B cell (primary cell): ENCODE measurements at regions not wholly inside any gene's neighbourhood (a gene's known extent, or its start where the extent isn't known, plus 50 kb on each side); places are given as distances from the start of the nearest gene placed in this dataset.

Experiments
- ATAC-seq: fragments of 200-7000 bp; cut with Tn5 transposase; one replicate; pipeline ENCODE4 v1.10.0; 2021; ENCODE audit warnings: low read depth, mild to moderate bottlenecking, moderate number of reproducible peaks, moderate library complexity
- CTCF ChIA-PET: fragments of 350-600 bp; sonication (Branson Sonifier 250); formaldehyde crosslinking; loops from one replicate; lab custom pipeline; 2021; ENCODE audit warnings: antibody characterized with exemption, inconsistent platforms; lab: Charles Lee
- POLR2A ChIA-PET: fragments of 350-600 bp; sonication (Branson Sonifier 250); formaldehyde crosslinking; loops from one replicate; lab custom pipeline; 2021; ENCODE audit warnings: antibody characterized with exemption; lab: Charles Lee
- DNase-seq: peaks from one replicate; pipeline ENCODE4 v3.0.0; 2013
- H2AFZ ChIP-seq: 2 replicates; pipeline ENCODE4 v1.6.1; 2012; ENCODE audit warnings: mild to moderate bottlenecking, low read depth, low read length; ENCODE audit not compliant: insufficient read depth, poor library complexity, severe bottlenecking
- H3K27ac ChIP-seq, 2 donors: 1 replicate in 1 of 2; 2 replicates in 1 of 2; pipeline ENCODE4 v1.5.1; 2012 to 2013; ENCODE audit warnings: low read length in 2 of 2, mild to moderate bottlenecking in 2 of 2, moderate library complexity in 1 of 2
- H3K27me3 ChIP-seq, 4 experiments: fragments of 200-600 bp in 1 of 4; sonication (generic) in 1 of 4; replicated peaks in 1 of 4; 1 replicate in 2 of 4; 2 replicates in 2 of 4; pipeline versions ENCODE4 v1.6.1 to v1.7.0; 2013 to 2016; ENCODE audit warnings: low read length in 3 of 4, mild to moderate bottlenecking in 2 of 4, mixed read lengths in 1 of 4, moderate library complexity in 1 of 4; ENCODE audit not compliant: insufficient read depth in 4 of 4, control insufficient read depth in 3 of 4; ENCODE audit errors: control extremely low read depth in 1 of 4
- H3K36me3 ChIP-seq, 2 experiments: replicated peaks in 1 of 2; 1 replicate in 1 of 2; 2 replicates in 1 of 2; pipeline versions ENCODE4 v1.6.1 to v1.7.1; 2013; ENCODE audit warnings: low read length in 1 of 2; ENCODE audit not compliant: insufficient read depth in 2 of 2, control insufficient read depth in 1 of 2; ENCODE audit errors: control extremely low read depth in 1 of 2, extremely low read depth in 1 of 2
- H3K4me1 ChIP-seq, 2 donors: fragments of 200-600 bp in 1 of 2; sonication (generic) in 1 of 2; 1 replicate in 1 of 2; 2 replicates in 1 of 2; pipeline versions ENCODE4 v1.5.1 to v1.6.1; 2013 to 2017; ENCODE audit warnings: low read length in 2 of 2; ENCODE audit not compliant: control insufficient read depth in 2 of 2, insufficient read depth in 2 of 2
- H3K4me2 ChIP-seq: replicated peaks from 2 replicates; pipeline ENCODE3; 2012; ENCODE audit warnings: mild to moderate bottlenecking, low read depth, low read length; ENCODE audit not compliant: poor library complexity, severe bottlenecking
- H3K4me3 ChIP-seq, 5 experiments: fragments of 200-600 bp in 1 of 5; sonication (generic) in 1 of 5; 1 replicate in 3 of 5; 2 replicates in 2 of 5; pipeline versions ENCODE4 v1.5.1 to v1.7.0; 2011 to 2016; ENCODE audit warnings: low read length in 4 of 5, mild to moderate bottlenecking in 4 of 5, low read depth in 2 of 5, control low read depth in 1 of 5, moderate library complexity in 1 of 5; ENCODE audit not compliant: insufficient read depth in 1 of 5; ENCODE audit errors: control extremely low read depth in 1 of 5, extremely low read depth in 1 of 5
- H3K79me2 ChIP-seq: fragments of 200-600 bp; sonication (generic); one replicate; pipeline ENCODE4 v1.6.0; 2016; ENCODE audit warnings: low read length; ENCODE audit not compliant: control insufficient read depth, insufficient read depth
- H3K9ac ChIP-seq: fragments of 200-600 bp; sonication (generic); 2 replicates; pipeline ENCODE4 v1.6.1; 2017; ENCODE audit warnings: mild to moderate bottlenecking, low read length, moderate library complexity
- H3K9me3 ChIP-seq, 3 donors: one replicate each; pipeline versions ENCODE4 v1.6.1 to v1.7.1; 2013; ENCODE audit warnings: low read length in 2 of 3; ENCODE audit not compliant: control insufficient read depth in 2 of 3, insufficient read depth in 1 of 3; ENCODE audit errors: control extremely low read depth in 1 of 3
- H4K20me1 ChIP-seq: 2 replicates; pipeline ENCODE4 v1.6.0; 2012; ENCODE audit warnings: mild to moderate bottlenecking, low read length; ENCODE audit not compliant: insufficient read depth, control insufficient read depth, poor library complexity, severe bottlenecking
- H3K27ac Mint-ChIP-seq: one replicate; pipeline ENCODE4 v1.8.0; 2021; ENCODE audit warnings: mixed read lengths
- H3K27me3 Mint-ChIP-seq: one replicate; pipeline ENCODE4 v1.8.0; 2021; ENCODE audit warnings: mixed read lengths
- H3K4me1 Mint-ChIP-seq: one replicate; pipeline ENCODE4 v1.8.0; 2021; ENCODE audit warnings: mixed read lengths
- H3K4me3 Mint-ChIP-seq: one replicate; pipeline ENCODE4 v1.8.0; 2021; ENCODE audit warnings: mixed read lengths
- H3K9me3 Mint-ChIP-seq: one replicate; pipeline ENCODE4 v1.8.0; 2022; ENCODE audit warnings: mixed read lengths; ENCODE audit not compliant: insufficient read depth
- CTCF ChIP-seq: fragments of 200-600 bp; IDR thresholded peaks from one replicate; pipeline ENCODE4 v1.8.0; 2022; ENCODE audit warnings: antibody characterized with exemption, mild to moderate bottlenecking
- EZH2 ChIP-seq: IDR thresholded peaks from 2 replicates; pipeline ENCODE4 v1.6.1; 2012; ENCODE audit warnings: borderline replicate concordance, low read depth, mild to moderate bottlenecking, moderate library complexity, low read length; ENCODE audit not compliant: insufficient read depth, poor library complexity, severe bottlenecking
- WGBS: methylation state at CpG from one replicate; pipeline ENCODE4 v1.1.5; 2013; ENCODE audit warnings: missing lambda C conversion rate; ENCODE audit not compliant: insufficient coverage; 5-methylcytosine and 5-hydroxymethylcytosine counted together
- intact Hi-C: fragments of 100-400 bp; cut with micrococcal nuclease; formaldehyde crosslinking; loops from one replicate; pipeline ENCODE4 v1.10.0; 2022

GRCh38 chr5:158069838-158070237 is 210.9 kb upstream of the CLINT1 start:
- intact Hi-C loops = loop anchor here (10.0 kb wide), 1 partner anchor 805 kb away; no protein-coding TSS in a partner anchor
- DNase-seq (no peak), ATAC-seq (no peak)
- CTCF ChIA-PET = interaction anchor here (0.7 to 1.9 kb wide), 3 partner anchors 654 to 1063 kb away, joined by 3 to 4 read pairs (median 4); no protein-coding TSS in a partner anchor
- Mint-ChIP-seq H3K4me3 (no peak overlapping the region), H3K9me3 (no peaks in the 10 kb centered on the region), H3K27me3 (no peaks in the 10 kb centered on the region), H3K27ac (no peak overlapping the region), H3K4me1 (no peaks in the 10 kb centered on the region)
- Histone ChIP-seq H2AFZ (no peak overlapping the region), H3K27ac (no peak overlapping the region), H3K4me1 (no peaks in the 10 kb centered on the region), H3K9me3 (no peaks in the 10 kb centered on the region), H3K4me3 (no peak overlapping the region), H3K4me2 (no peak overlapping the region), H4K20me1 (no peaks in the 10 kb centered on the region), H3K79me2 (no peaks in the 10 kb centered on the region), H3K9ac (no peak overlapping the region), H3K27me3 (peaks cover 0 to 3% (median 0%) of the 10 kb centered on the region in 4 experiments), H3K36me3 (no peaks in the 10 kb centered on the region)
- POLR2A ChIA-PET = no interaction called here
- TF ChIP-seq CTCF (no peak), EZH2 (no peak)
- WGBS = 100% methylated on average over 2 of the region's 2 CpGs

GRCh38 chr5:158068964-158069363 is 210.0 kb upstream of the CLINT1 start:
- no peaks in the 10 kb centered on the region for H4K20me1 ChIP-seq
- no peaks in the 10 kb centered on the region for H3K9me3 ChIP-seq
- TF ChIP-seq EZH2 = no peak
- no peak for TF ChIP-seq CTCF
- DNase-seq = no peak
- no peak for ATAC-seq
- ChIA-PET CTCF (interaction anchor here (0.7 to 1.9 kb wide), 2 partner anchors 655 to 1038 kb away, joined by 4 read pairs; no protein-coding TSS in a partner anchor), POLR2A (no interaction called here)
- no peak overlapping the region for H3K27ac ChIP-seq
- H3K36me3 ChIP-seq = no peaks in the 10 kb centered on the region
- no peaks in the 10 kb centered on the region for H3K79me2 ChIP-seq
- WGBS = 83% methylated on average over 1 of the region's 4 CpGs
- no peak overlapping the region for H3K9ac ChIP-seq
- H2AFZ ChIP-seq = no peak overlapping the region
- intact Hi-C loops = no loop called here
- H3K27ac Mint-ChIP-seq = no peak overlapping the region
- no peak overlapping the region for H3K4me3 ChIP-seq
- no peak overlapping the region for H3K4me2 ChIP-seq
- peaks cover 0 to 3% (median 0%) of the 10 kb centered on the region in 4 experiments for H3K27me3 ChIP-seq
- no peak overlapping the region for H3K4me3 Mint-ChIP-seq
- no peaks in the 10 kb centered on the region for H3K9me3 Mint-ChIP-seq
- no peaks in the 10 kb centered on the region for H3K4me1 Mint-ChIP-seq
- peaks cover 3% of the 10 kb centered on the region for H3K27me3 Mint-ChIP-seq
- H3K4me1 ChIP-seq = no peaks in the 10 kb centered on the region
